ENCODE measurements at regions not wholly inside any gene's neighbourhood (a gene's known extent, or its start where the extent isn't known, plus 50 kb on each side); places are given as distances from the start of the nearest gene placed in this dataset.

DNA sequence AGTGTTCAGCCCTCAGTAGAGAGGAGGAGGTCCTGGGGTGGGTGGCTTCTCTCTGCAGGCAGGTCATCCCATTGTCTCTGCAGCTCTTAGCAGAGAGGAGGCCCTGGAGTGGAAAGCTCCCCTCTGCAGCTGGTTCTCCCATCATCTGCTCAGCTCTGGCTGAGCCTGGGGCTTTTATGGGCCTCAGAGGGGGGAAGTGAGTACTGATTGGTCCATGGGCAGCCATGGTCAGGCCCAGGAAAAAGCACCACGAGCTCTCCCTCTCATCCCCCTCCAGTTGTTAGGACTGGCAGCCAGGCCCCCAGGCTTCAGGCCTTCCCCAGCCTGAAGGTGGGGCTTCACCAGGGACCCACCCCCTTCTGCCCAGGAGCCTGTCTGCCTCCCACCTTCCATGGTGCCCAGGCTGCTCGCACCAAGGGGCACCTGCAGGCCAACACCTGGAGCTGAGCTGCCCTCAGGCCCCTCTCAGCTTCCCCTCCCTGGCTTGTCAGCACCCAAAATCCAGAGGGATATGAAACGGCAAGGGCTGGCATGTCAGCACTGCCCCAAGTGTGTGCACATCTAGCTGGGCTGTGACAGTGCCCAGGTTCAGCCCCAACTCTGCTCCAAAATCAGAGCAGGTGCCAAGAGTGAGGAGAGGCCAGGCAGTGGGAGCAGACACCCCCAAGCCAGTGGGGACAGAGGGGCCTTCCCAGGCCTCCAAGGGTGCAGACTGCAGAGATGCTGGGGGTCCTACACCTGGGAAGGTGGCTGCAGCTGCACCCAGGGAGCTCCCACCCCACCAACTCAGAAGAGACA is 449.0 kb downstream of the MATN1 start:
- H3K4me3 ChIP-seq (ENCODE audit: low read depth, low read length), result no peak overlapping the region
- no peak for DNase-seq (ENCODE audit: low read depth)
- in situ Hi-C loops (cut with HindIII; ENCODE audit: low sequenced_read_pairs), result no loop called here

DNA sequence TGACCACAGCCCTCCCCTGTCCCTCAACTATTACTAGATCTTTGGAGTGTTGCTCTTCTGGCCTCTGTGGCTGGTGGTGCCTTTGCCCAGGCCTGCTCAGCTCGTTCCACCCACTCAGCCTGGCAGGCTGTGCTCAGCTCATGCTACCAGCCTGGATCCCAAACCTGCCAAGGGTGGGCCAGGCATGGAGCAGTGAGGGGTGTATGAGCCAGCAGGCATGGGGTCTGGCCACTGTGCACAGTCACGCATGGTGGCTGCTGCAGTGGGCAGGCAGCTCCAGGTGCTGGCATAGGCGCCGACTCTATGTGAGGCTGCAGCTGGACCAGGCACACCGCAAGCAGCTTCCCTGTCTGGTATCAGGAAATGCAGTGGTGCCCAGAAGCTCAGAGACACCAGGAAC is 449.9 kb downstream of the MATN1 start:
- no peak for DNase-seq (ENCODE audit: low read depth)
- in situ Hi-C loops (cut with HindIII; ENCODE audit: low sequenced_read_pairs), result no loop called here
- H3K4me3 ChIP-seq (ENCODE audit: low read depth, low read length), result no peak overlapping the region
- TF ChIP-seq, protein P1, sequence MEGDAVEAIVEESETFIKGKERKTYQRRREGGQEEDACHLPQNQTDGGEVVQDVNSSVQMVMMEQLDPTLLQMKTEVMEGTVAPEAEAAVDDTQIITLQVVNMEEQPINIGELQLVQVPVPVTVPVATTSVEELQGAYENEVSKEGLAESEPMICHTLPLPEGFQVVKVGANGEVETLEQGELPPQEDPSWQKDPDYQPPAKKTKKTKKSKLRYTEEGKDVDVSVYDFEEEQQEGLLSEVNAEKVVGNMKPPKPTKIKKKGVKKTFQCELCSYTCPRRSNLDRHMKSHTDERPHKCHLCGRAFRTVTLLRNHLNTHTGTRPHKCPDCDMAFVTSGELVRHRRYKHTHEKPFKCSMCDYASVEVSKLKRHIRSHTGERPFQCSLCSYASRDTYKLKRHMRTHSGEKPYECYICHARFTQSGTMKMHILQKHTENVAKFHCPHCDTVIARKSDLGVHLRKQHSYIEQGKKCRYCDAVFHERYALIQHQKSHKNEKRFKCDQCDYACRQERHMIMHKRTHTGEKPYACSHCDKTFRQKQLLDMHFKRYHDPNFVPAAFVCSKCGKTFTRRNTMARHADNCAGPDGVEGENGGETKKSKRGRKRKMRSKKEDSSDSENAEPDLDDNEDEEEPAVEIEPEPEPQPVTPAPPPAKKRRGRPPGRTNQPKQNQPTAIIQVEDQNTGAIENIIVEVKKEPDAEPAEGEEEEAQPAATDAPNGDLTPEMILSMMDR (IDR thresholded peaks at IDR 0.05; ENCODE audit: low read depth, low read length, missing control alignments), result no peak

More for the DNA sequence above, 449.0 kb downstream of the MATN1 start:
- TF ChIP-seq, protein P1 (IDR thresholded peaks at IDR 0.05; ENCODE audit: low read depth, low read length, missing control alignments), result no peak

DNA sequence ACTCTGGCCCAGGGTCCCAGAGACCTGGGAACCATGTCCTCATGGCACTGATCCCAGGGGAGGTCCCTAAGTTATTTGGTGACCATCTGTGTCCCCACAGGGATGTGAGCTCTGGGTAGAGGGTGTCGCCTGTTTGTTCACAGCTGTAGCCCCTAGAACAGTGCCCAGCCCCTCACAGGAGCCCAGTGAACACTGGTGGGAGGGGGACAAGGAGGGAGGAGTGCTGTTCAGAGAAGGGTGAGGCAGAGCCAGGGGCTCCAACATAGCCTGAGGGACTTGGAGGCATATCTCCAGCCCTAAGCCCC is 450.4 kb downstream of the MATN1 start:
- in situ Hi-C loops (cut with HindIII; ENCODE audit: low sequenced_read_pairs), result no loop called here
- H3K4me3 ChIP-seq (ENCODE audit: low read depth, low read length), result no peak overlapping the region
- no peak for DNase-seq (ENCODE audit: low read depth)
- TF ChIP-seq, protein P1 (IDR thresholded peaks at IDR 0.05; ENCODE audit: low read depth, low read length, missing control alignments), result no peak

DNA sequence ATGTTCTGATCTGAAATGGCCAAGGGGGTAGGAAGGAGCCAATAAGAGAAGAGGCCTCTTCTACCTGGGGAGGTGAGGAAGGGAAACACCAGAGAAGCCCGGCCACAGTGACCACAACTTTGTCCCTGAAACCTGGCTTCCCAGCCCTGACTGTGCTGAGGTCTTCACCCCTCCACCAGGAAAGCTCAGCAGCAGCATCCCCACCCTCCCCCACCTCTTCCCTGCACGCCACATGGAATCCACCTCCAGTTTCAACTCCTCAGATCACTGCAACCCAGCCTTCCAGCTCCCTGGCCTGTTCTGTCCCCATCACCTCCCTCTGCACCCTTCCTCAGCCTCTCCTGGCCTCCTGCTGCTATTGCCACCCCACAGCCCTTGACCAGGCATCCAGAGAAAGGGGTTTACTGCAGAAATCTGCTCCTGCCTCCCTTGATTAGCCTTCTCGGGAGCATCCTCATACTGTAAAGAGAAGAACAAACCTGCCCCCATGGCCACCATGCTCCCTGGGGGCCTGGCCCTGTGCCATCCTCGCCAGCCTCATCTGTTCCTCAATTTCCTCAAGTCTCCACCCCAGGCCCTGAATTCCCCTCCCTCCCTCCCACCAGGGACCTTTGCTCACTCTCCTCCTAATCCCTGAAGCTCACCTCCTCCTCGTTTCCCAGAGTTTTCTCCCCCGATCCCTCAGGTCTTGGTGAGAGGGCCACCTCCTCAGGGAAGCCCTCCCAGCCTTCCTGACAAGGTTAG is 450.9 kb downstream of the MATN1 start:
- DNase-seq (ENCODE audit: low read depth), result no peak
- in situ Hi-C loops (cut with HindIII; ENCODE audit: low sequenced_read_pairs), result no loop called here
- H3K4me3 ChIP-seq (ENCODE audit: low read depth, low read length), result no peak overlapping the region
- TF ChIP-seq, protein P1 (IDR thresholded peaks at IDR 0.05; ENCODE audit: low read depth, low read length, missing control alignments), result no peak

DNA sequence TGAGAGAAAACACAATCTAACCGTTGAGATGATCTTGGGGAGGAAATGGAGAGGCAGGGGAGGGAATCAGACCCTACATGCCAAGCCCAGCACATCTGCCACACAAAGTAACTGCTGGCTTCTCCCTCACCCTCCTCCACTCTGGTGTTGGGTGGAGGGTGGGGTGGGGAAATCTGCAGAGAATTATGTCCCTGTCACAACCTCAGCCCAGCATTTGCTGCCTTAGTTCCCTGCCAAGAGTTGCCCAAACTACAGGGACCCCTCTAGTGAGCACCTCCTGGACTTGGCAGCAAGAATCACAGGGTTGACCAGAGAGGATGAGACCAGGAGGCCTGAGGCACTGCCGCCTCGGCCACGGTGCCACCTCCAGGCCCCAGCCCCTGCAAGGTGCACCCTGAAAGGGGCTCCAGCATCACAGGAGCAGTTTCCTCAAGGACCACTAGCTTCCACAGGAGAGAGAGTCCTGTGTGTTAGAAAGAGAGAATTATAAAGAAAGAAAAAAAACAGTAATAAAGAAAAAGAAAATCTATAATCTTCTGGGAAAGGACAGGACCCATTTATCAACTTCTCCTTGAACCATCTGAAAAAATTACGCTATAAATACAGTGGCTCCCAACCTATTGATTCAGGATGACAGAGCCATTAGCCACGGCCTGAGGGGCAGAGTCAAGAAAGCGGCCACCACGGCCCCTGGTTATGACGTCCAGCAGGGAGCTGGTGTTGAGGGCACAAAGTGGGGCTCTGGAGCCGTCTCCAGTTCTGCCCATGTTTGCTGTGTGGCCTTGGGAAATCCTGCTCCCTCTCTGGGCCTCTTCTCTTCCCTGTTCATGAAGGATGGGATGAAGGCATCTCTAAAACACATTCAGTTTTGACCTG is 451.7 kb downstream of the MATN1 start:
- TF ChIP-seq, protein P1 (IDR thresholded peaks at IDR 0.05; ENCODE audit: low read depth, low read length, missing control alignments), result no peak
- no peak for DNase-seq (ENCODE audit: low read depth)
- H3K4me3 ChIP-seq (ENCODE audit: low read depth, low read length), result no peak overlapping the region
- in situ Hi-C loops (cut with HindIII; ENCODE audit: low sequenced_read_pairs), result no loop called here

DNA sequence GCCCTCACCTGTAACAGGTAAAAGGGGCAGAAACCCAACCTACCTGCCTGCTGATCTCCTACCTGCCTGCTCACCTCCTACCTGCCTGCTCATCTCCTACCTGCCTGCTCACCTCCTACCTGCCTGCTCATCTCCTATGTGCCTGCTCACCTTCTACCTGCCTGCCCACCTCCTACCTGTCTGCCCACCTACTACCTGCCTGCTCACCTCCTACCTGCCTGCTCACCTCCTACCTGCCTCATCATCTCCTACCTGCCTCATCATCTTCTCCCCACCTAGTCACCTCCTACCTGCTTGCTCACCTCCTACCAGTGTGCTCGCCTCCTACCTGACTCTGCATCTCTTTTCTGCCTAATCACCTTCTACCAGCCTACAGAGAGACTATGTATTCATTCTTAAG is 452.9 kb downstream of the MATN1 start:
- in situ Hi-C loops (cut with HindIII; ENCODE audit: low sequenced_read_pairs), result no loop called here
- DNase-seq (ENCODE audit: low read depth), result no peak

More for the DNA sequence above, 452.9 kb downstream of the MATN1 start:
- H3K4me3 ChIP-seq (ENCODE audit: low read depth, low read length), result no peak overlapping the region
- TF ChIP-seq, protein P1 (IDR thresholded peaks at IDR 0.05; ENCODE audit: low read depth, low read length, missing control alignments), result no peak
